GM23338 (cell line): ENCODE measurements at regions not wholly inside any gene's neighbourhood (a gene's known extent, or its start where the extent isn't known, plus 50 kb on each side); places are given as distances from the start of the nearest gene placed in this dataset.

ENCODE experiments used
- EZH2 ChIP-seq: fragments of 200-600 bp; sonication (generic); IDR thresholded peaks from one replicate; pipeline ENCODE4 v1.8.0; 2017; ENCODE audit warnings: antibody characterized with exemption, mild to moderate bottlenecking, low read depth; ENCODE audit not compliant: unreplicated experiment
- EZH2phosphoT487 ChIP-seq: fragments of 200-600 bp; sonication (generic); IDR thresholded peaks from one replicate; pipeline ENCODE4 v1.8.1; 2018; ENCODE audit warnings: antibody characterized with exemption; ENCODE audit not compliant: unreplicated experiment
- JUNB ChIP-seq: IDR thresholded peaks from one replicate; pipeline ENCODE4 v1.6.1; 2016; ENCODE audit warnings: antibody characterized with exemption; ENCODE audit not compliant: unreplicated experiment
- NANOG ChIP-seq: IDR thresholded peaks from 2 replicates; pipeline ENCODE4 v1.6.1; 2016; ENCODE audit warnings: antibody characterized with exemption, borderline replicate concordance
- POLR2AphosphoS5 ChIP-seq: IDR thresholded peaks from 2 replicates; pipeline ENCODE4 v1.6.1; 2016; ENCODE audit warnings: antibody characterized with exemption, low read depth
- STAT1 ChIP-seq: IDR thresholded peaks from one replicate; pipeline ENCODE4 v1.6.1; 2016; ENCODE audit warnings: antibody characterized with exemption; ENCODE audit not compliant: unreplicated experiment
- ZNF114 ChIP-seq: fragments of 250-450 bp; sonication (Bioruptor Pico); IDR thresholded peaks from 2 replicates; pipeline ENCODE4 v1.5.0; 2020; ENCODE audit warnings: mild to moderate bottlenecking, moderate library complexity
- ZNF462 ChIP-seq: fragments of 250-450 bp; sonication (Bioruptor Pico); IDR thresholded peaks from 2 replicates; pipeline ENCODE4 v1.5.0; 2020; ENCODE audit warnings: mild to moderate bottlenecking, moderate library complexity
- TF ChIP-seq, protein P1 (sequence below), 2 experiments: fragments of 200-600 bp in 1 of 2; sonication (generic) in 1 of 2; conservative IDR thresholded peaks; 2 replicates each; pipeline versions ENCODE4 v1.5.1 to v1.6.1; 2016 to 2017; ENCODE audit warnings: antibody characterized with exemption in 2 of 2, low read depth in 2 of 2, mild to moderate bottlenecking in 2 of 2, moderate library complexity in 1 of 2
- TF ChIP-seq, protein P2 (sequence below): IDR thresholded peaks from one replicate; pipeline ENCODE4 v1.6.1; 2018; ENCODE audit warnings: antibody characterized with exemption; ENCODE audit not compliant: unreplicated experiment

- TF ChIP-seq ZNF462 (CRISPR knock-in tag) (no peak), POLR2AphosphoS5 (no peak), EZH2 (no peak), ZNF114 (no peak), JUNB (no peak), STAT1 (no peak), NANOG (no peak), EZH2phosphoT487 (no peak)
- TF ChIP-seq, protein P1, sequence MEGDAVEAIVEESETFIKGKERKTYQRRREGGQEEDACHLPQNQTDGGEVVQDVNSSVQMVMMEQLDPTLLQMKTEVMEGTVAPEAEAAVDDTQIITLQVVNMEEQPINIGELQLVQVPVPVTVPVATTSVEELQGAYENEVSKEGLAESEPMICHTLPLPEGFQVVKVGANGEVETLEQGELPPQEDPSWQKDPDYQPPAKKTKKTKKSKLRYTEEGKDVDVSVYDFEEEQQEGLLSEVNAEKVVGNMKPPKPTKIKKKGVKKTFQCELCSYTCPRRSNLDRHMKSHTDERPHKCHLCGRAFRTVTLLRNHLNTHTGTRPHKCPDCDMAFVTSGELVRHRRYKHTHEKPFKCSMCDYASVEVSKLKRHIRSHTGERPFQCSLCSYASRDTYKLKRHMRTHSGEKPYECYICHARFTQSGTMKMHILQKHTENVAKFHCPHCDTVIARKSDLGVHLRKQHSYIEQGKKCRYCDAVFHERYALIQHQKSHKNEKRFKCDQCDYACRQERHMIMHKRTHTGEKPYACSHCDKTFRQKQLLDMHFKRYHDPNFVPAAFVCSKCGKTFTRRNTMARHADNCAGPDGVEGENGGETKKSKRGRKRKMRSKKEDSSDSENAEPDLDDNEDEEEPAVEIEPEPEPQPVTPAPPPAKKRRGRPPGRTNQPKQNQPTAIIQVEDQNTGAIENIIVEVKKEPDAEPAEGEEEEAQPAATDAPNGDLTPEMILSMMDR (conservative IDR thresholded peaks at IDR 0.05; ENCODE audit: low read depth in 2 of 2): no peak
- TF ChIP-seq, protein P2, sequence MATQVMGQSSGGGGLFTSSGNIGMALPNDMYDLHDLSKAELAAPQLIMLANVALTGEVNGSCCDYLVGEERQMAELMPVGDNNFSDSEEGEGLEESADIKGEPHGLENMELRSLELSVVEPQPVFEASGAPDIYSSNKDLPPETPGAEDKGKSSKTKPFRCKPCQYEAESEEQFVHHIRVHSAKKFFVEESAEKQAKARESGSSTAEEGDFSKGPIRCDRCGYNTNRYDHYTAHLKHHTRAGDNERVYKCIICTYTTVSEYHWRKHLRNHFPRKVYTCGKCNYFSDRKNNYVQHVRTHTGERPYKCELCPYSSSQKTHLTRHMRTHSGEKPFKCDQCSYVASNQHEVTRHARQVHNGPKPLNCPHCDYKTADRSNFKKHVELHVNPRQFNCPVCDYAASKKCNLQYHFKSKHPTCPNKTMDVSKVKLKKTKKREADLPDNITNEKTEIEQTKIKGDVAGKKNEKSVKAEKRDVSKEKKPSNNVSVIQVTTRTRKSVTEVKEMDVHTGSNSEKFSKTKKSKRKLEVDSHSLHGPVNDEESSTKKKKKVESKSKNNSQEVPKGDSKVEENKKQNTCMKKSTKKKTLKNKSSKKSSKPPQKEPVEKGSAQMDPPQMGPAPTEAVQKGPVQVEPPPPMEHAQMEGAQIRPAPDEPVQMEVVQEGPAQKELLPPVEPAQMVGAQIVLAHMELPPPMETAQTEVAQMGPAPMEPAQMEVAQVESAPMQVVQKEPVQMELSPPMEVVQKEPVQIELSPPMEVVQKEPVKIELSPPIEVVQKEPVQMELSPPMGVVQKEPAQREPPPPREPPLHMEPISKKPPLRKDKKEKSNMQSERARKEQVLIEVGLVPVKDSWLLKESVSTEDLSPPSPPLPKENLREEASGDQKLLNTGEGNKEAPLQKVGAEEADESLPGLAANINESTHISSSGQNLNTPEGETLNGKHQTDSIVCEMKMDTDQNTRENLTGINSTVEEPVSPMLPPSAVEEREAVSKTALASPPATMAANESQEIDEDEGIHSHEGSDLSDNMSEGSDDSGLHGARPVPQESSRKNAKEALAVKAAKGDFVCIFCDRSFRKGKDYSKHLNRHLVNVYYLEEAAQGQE: no peak
These were observed 764.0 kb upstream of the DPPA4 start (continued) for GRCh38 chr3:110101361-110101760.
